HPDE6-E6E7 (cell line): ENCODE measurements at regions not wholly inside any gene's neighbourhood (a gene's known extent, or its start where the extent isn't known, plus 50 kb on each side); places are given as distances from the start of the nearest gene placed in this dataset.
"Not testable (repeated sequence)": the region's sequence is repeated elsewhere in the genome, so short reads cannot be mapped to it uniquely, and the experiment has no call there.

Experiments
- DNase-seq: peaks from one replicate; pipeline ENCODE4 v3.0.0; 2011; ENCODE audit warnings: missing footprints; ENCODE audit errors: extremely low spot score

DNA sequence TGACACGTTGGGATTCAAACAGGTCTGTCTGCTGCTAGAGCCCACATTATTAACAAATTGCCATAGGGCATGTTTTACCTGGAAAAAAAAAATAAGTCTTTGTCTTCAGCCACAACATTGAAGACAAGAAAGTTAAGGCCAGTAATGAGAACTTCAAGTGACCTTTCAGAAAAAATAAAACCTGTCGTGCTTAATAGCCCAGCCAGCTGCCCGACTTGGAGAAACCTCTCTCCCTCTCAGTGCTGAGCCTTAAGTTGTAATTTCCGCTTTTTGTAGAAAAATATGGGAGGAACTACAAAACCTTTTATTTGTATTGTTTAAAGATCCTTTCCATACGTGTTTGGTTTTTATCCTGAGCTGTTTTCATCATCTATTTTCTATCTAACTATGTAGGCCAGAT lies 454.3 kb upstream of the SLITRK6 start:
- not testable (repeated sequence) for DNase-seq

DNA sequence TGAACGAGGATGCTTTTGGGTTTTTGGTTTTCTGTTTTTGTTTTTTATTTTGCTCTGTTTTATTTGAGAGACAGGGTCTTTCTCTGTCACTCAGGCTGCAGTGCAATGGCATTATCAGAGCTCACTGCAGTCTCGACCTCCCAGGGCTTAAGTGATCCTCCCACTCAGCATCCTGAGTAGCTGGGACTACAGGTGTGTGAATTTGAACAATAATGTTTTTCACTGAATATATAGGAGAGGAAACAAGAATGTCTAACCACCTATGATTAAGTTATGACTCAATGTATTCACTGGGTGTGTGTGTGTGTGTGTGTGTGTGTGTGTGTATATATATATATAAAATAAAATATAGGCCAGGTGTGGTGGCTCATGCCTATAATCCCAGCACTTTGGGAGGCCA lies 456.6 kb upstream of the SLITRK6 start:
- DNase-seq = not testable (repeated sequence)

DNA sequence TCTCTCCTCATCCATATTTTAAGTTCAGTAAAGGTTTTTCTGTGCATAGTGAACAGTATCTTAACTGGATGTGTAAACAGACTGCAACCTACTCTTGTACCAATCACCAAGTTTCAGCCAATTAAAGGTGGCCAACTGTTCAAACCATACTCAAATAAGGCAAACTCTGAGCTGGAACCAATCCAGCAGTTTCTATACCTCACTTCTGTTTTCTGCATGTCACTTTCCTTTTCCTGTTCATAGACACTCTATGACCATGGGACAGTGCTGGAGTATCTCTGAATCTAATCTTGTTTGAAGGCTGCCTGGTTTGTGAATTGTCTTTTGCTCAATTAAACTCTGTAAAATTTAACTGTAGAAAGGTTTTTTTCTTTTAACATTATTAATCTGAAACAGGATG lies 470.3 kb upstream of the SLITRK6 start:
- DNase-seq = no peak

DNA sequence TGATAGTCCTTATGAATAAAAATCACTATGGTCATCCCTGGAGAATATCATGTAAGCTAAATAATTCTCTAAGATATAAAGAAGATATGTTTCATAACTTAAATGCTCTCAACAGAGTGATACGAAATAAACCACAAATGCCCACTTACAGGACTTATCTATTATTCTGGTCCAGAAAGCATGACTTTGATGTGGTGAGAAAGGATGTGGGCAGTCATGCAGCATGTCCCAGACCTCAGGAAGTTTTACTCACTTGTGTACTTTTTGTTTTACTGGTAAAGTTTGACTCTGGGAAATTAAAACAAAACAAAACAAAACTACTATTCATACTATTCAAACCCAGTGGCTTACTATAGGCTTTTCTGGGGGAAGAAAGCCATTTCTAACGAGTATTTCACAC lies 483.2 kb upstream of the SLITRK6 start:
- DNase-seq = no peak

DNA sequence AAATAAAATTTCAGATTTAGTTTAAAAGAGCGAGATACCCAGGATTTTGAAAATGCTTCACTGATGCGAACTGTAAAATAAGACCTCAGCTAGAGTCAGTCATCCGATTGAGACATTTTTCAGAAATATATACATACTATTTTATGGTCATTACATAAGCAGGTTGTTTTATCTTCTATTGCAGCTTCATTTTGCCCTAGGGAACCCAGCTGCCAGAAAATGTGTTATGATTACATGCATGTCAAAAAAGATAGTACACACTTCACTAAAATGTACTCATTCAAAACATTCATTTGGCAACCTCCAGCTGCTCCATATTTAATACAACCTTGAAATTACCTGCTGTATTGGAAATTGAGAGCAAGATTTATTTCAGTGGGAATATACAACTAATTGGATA lies 483.8 kb upstream of the SLITRK6 start:
- DNase-seq = no peak

DNA sequence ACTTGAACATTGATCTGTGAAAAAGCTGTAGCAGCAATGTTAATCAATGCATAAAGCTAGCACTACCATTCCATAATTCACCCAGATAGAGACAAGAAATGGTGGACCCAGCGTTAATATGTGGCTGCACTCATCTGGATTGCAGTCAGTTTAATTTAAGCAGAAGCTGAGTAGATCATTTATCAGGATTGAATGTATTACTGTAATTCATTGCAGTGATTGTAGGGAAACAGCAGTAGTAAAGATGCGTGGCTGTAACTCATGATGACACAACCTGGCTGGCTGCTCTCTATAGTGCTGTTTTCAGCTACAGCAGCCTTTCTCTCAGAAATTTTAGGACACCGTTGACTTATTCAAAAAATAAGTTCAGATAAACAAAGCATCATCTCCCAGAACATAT lies 499.5 kb upstream of the SLITRK6 start:
- DNase-seq = no peak

DNA sequence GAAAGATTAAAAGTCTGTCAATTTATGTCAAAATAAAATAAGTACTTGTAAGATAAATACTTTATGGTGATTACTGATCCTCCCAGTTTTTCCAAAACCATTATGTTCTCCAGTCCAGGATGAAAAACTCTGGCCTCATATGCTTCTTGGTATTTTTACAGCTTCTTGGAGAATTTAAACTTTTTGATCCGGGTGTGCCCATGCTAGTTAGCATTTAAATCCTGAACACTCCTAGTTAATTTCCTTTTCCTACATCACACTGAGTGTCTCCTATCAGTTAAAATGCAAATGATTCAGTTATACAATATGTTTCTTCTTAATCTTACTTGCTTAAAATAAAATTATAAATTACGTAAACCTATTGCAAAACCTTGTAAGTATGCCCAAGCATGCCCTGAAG lies 499.9 kb upstream of the SLITRK6 start:
- DNase-seq = no peak

DNA sequence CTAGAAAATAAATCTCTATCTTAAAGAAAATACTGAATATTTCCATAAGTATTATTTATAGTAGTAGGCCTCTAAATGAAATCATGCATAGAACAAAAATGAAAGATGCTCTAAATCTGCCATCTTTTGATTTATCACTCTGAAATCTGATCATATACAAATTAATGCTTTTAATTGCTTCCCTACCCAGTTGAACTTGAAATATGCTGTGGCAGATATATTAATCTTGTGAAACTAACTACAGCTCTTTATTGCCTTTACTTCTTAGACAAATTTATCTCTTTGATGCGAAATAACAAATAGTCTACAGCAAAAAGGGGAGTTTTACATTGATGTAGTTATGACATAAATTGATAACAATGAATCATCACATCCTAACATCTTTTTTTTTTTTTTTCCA lies 510.7 kb upstream of the SLITRK6 start:
- DNase-seq = no peak

DNA sequence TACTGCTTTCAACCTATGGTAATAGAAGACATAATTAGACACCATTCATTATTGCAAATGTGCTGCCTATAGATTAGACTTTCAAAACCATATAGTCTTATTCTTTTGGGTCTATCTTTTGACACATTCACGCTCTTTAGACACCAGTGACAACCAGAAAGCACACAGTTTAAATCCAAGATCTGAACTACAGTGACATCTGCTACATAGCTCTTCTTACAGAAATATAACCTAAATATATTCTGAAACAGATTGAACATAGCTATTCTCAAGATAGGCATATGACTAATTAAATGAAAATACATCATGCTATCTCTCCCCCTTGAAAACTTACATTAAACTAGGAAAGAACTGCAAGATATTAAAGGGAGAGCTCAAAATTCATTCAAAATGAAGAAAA lies 514.2 kb upstream of the SLITRK6 start:
- no peak for DNase-seq

DNA sequence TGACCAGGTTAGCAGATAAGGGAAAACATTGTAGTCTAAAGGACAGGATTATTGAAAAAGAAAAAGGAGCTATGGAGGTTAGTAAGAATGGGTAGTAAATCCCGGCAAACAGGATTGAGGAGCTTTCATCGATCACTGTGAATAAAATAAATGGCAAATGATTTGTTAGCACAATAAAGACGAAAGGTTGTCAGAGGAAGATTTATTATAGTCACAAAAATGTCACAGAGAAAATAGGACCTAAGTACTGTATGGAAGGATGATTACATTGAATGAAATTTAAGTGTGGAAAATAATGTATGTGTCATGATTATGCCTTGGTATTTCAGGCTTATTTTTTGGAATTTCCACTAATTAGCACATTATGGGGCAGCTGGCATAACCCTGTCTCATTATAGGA lies 519.2 kb upstream of the SLITRK6 start:
- no peak for DNase-seq

DNA sequence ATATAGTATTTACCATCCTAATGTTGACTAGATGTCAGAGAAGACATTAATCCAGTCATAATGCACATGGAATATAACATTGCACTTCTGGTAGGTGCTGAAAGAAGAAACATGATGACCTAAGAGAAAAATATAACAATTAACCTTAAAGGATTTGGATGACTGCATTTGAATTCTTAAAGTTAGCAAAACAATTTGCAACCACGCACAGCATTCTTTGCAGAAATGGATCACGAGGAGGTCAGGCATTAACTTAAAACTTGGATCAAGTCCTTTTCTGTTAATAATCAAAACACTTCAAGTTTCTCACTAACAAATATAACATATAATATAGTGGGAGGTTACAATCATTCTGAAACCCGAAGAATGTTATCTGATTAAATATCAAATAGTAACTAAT lies 525.0 kb upstream of the SLITRK6 start:
- DNase-seq = no peak

DNA sequence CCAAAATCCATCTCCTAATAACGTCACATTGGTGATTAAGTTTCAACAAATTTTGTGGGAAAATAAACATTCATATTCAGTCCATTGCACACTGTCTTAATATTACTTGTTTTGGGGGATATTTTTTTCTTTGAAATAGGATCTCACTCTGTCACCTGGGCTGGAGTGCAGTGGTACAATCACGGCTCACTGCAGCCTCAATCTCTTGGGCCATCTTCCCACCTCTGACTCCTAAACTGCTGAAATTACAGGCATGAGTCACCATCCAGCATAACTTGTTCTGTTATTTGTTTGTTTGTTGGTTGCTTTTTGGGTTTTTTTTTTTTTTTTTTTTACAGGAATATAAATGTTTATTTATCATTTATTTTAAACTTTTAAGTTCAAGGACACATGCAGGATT lies 556.1 kb upstream of the SLITRK6 start:
- DNase-seq = no peak

DNA sequence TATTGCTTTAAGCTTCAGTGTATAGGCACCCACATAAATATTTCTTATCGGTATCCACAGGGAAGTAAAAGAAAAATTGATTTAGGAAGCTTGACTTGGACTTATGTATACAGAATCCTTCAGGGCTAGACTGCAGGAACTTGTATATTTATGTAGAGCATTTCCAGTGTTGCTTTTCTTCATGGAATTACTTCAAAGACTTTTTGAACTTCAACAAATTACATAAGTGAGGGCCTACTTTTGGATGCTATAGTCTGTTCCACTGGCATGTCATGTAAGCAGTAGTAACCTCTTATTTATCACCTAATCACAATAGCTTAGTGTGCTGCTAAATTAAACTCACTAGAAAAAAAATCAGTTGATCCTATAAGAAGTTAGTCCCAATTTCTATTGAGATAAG lies 557.9 kb upstream of the SLITRK6 start:
- DNase-seq = no peak

DNA sequence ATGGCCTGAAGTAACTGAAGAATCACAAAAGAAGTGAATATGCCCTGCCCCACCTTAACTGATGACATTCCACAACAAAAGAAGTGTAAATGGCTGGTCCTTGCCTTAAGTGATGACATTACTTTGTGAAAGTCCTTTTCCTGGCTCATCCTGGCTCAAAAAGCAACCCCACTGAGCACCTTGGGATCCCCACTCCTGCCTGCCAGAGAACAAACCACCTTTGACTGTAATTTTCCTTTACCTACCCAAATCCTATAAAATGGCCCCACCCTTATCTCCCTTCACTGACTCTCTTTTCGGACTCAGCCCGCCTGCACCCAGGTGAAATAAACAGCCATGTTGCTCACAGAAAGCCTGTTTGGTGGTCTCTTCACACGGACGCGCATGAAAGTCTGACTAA lies 564.5 kb upstream of the SLITRK6 start:
- DNase-seq = not testable (repeated sequence)

DNA sequence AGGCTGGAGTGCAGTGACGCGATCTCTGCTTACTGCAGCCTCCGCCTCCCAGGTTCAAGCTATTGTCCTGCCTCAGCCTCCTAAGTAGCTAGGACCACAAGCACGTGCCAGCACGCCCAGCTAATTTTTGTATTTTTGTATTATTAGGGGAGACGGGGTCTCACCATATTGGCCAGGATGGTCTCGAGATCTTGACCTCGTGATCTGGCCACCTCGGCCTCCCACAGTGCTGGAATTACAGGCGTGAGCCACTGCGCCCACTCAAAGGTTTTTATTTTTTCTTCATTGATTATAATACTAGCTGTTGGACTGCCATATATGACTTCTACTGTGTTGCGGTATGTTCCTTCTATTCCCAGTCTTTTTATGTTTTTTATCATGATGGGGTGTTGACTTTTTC lies 569.7 kb upstream of the SLITRK6 start:
- DNase-seq = no peak

DNA sequence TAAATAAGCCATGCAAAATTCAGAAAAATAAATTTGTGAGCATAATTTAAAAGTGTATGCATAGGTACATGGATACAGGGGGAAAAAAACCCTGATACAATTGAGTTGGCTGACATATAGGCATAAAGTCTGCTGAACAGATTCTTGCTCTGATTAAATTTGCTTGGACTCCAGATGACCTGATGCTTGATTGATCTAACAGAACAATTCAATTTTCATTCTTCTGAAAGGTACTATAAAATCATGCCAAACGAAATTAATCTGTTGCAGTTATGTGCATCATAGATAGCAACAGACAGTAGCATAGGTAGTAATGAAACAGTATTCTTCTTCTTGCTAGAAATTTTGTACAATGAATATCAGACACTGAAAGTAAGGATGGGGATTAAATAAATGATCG lies 578.2 kb upstream of the SLITRK6 start:
- no peak for DNase-seq

DNA sequence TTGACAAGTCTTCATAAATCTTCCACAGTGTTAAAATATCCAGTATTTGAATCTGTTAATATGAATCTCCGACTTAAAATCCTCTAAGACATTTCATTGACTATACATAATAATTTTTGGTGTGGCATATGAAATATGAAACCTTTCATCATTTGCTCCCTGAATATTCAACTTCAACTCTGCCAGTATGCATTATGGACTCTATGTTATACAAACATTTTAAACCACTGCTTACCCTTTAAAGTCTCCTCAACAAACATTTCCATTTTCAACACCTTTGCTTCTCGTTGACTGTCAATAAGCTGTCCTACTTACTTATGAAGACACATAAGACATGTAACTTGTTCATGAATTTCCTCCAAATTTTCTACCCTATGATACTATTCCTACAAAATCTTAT lies 579.4 kb upstream of the SLITRK6 start:
- DNase-seq = no peak

DNA sequence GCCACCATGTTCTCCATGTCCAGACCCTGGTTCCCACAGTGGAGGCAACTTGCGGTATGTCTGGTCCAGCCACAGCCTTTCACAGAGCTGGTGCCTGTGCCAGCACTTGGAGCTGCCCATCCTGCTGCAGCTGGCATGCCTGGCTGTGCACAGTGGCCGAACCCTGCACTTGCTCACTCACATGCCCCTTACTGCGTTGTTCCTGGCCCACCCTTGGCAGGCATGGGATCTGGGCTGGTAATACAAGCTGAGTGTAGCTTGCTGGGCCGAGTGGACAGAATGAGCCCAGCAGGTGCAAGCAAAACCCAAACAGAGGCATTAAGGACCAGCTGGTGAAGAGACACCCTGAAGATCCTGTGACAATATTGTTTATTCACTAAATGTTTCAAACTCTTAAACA lies 583.9 kb upstream of the SLITRK6 start:
- no peak for DNase-seq

DNA sequence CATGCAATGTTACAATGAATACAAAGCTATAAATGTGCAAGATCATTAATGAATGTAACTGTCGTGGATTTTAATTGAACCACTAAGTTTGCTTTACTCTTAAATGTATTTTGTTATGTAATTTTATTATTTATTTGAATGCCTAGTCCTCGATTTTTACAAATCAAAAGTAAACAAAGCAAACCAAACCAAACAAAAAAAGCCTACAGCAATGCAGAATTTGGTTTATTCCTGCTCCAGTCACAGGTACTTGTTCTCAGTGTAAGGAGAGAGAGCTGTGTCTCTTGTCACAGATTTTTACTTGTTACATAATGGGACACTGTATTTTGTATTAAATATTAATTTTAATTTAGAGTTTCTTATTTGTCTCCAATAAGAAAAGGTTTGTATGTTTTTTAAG lies 584.3 kb upstream of the SLITRK6 start:
- no peak for DNase-seq

DNA sequence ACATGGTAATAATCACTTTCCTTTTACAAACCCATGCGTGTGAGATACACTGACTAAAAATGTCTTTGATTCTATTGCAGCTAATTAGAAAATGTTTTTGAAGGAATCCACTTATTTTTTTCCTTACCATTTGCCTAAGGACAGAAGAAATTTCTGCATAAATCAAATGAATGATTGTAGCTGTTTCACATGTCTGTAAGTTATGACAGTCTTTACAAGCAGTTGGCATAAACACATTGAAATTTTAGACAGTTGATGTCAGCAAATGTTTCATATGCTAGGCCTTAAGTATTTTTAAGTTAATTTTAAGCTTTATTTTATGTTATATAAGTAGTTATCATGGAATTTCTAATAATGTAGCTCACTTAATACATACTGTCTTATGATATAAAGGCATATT lies 598.4 kb upstream of the SLITRK6 start:
- no peak for DNase-seq

DNA sequence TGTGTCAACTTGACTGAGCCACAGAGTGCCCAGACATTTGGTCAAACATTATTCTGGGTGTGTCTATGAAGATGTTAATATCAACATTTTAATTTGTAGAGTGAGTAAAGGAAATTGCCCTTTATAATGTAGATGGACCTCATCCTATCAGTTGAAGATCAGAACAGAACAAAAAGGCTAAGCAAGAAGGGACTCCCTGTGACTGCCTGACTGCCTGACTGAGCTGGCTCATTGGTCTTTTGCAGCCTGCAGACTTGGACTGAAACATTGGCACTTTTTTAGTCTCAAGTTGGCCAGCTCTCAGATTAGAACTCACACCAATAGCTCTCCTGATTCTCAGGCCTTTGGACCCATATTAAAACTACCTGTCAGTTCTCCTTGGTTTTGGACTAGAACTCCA lies 600.4 kb upstream of the SLITRK6 start:
- DNase-seq = no peak

DNA sequence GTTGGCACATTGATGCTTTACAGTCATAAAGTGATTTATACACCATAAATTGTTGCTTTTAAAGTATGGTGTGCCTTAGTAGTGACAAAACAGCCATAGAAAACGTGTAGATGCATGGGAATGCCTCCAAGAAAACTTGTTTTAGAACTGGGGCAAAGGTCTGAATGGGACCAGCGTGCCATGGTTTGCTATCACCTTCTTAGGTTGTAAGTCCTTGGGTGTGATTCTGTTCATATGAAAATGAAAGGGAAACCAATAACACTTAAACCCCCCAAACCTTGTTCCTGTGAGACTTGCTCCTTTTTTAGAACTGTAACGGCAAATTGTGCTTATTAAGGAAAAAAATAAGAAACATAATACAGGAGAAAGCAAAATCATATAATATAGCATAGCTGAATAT lies 603.3 kb upstream of the SLITRK6 start:
- DNase-seq = no peak

DNA sequence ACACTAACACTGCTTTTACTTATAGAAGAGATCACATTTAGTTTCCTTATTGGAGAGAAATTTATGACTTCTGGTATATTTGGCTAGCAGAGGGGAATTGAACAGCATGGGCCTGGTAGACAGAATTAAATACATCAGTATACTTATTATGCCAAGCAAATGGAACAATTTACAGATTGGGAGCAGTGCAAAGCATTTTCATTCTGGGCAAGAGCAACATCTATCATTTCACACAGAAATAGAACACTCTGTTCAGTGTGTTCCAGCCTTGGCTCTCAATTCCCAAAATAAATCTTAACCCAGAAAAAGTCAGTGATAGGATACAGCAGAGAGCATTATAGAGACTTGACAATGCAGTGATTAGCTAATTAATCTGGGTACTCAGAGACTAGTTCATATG lies 604.0 kb upstream of the SLITRK6 start:
- no peak for DNase-seq

DNA sequence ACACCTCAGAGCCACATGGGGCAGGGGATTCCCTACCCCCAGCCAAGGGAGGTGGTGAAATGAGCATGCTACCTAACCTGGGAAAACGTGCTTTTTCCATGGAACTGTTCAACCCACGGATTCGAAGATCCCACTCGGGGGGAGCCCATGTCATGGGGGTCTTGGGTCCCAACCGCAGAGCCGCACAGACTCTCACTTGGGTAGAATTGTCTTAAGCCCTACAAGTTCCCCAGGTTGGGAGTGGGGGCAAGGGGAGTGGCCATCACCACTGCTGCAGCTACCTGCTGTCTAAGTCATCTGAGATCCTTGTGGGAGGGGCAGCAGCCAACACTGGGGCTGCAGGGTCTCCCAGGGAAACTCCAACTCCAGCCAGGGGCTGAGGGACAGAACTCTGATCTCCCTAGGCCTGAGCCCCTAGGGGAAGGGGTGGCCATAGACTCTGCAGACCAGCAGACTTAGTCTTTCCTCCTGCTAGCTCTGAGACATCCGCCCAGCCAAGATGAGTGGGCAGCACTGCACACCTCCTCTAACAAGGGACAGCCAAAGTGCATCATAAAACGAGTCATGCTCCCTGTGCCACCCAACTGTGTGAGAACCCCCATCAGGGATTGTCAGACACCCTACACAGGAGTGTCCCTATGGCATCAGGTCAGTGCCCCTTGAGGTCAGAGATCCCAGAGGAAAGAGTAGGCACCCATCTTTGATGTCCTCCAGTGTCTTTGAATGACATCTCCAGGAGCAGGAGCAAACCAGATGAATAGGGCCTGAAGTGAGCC lies 610.4 kb upstream of the SLITRK6 start:
- DNase-seq = no peak
